Neural progenitor cell (in vitro differentiated cells): ENCODE measurements at regions not wholly inside any gene's neighbourhood (a gene's known extent, or its start where the extent isn't known, plus 50 kb on each side); places are given as distances from the start of the nearest gene placed in this dataset.
A peak's percentile ranks its signal among the peaks of the same experiment; 100 is the strongest.

Experiments
- DNase-seq: peaks from one replicate; pipeline ENCODE4 v3.0.0-alpha.2; 2016; ENCODE audit warnings: low spot score
- H2AFZ ChIP-seq: fragments of 200-600 bp; sonication (generic); replicated peaks from 2 replicates; pipeline ENCODE4 v1.6.1; 2016; ENCODE audit warnings: antibody characterized with exemption
- H3F3A ChIP-seq: fragments of 200-600 bp; sonication (generic); 2 replicates; pipeline ENCODE4 v1.6.1; 2016; ENCODE audit warnings: antibody characterized with exemption, low read depth
- H3K27ac ChIP-seq: fragments of 200-600 bp; sonication (generic); 2 replicates; pipeline ENCODE4 v1.5.1; 2016; ENCODE audit warnings: mild to moderate bottlenecking
- H3K27me3 ChIP-seq: fragments of 200-600 bp; sonication (generic); 2 replicates; pipeline ENCODE4 v1.6.1; 2016; ENCODE audit warnings: mild to moderate bottlenecking, moderate library complexity
- H3K36me3 ChIP-seq: fragments of 200-600 bp; sonication (generic); 2 replicates; pipeline ENCODE4 v1.5.1; 2016
- H3K4me1 ChIP-seq: fragments of 200-600 bp; sonication (generic); 2 replicates; pipeline ENCODE4 v1.6.1; 2016; ENCODE audit warnings: mixed run types
- H3K4me2 ChIP-seq: fragments of 200-600 bp; sonication (generic); 2 replicates; pipeline ENCODE4 v1.6.1; 2016
- H3K4me3 ChIP-seq: fragments of 200-600 bp; sonication (generic); 2 replicates; pipeline ENCODE4 v1.5.1; 2016
- H3K79me2 ChIP-seq: fragments of 200-600 bp; sonication (generic); 2 replicates; pipeline ENCODE4 v1.6.1; 2016; ENCODE audit warnings: low read depth
- H3K9ac ChIP-seq: fragments of 200-600 bp; sonication (generic); 2 replicates; pipeline ENCODE4 v1.6.1; 2016
- H3K9me3 ChIP-seq: fragments of 200-600 bp; sonication (generic); 2 replicates; pipeline ENCODE4 v1.5.1; 2016; ENCODE audit warnings: low read depth
- H4K20me1 ChIP-seq: fragments of 200-600 bp; sonication (generic); 2 replicates; pipeline ENCODE4 v1.6.1; 2016; ENCODE audit warnings: low read depth
- H3K27ac Mint-ChIP-seq: 3 replicates; pipeline ENCODE4 v1.8.0; 2021; ENCODE audit warnings: mixed read lengths
- H3K27me3 Mint-ChIP-seq: 2 replicates; pipeline ENCODE4 v1.8.0; 2022; ENCODE audit warnings: low read depth, mild to moderate bottlenecking, inconsistent platforms, moderate library complexity, mixed read lengths; ENCODE audit not compliant: insufficient read depth
- H3K36me3 Mint-ChIP-seq: 3 replicates; pipeline ENCODE4 v1.8.0; 2021; ENCODE audit warnings: mixed read lengths
- H3K4me1 Mint-ChIP-seq: 3 replicates; pipeline ENCODE4 v1.8.0; 2021; ENCODE audit warnings: mixed read lengths
- H3K4me3 Mint-ChIP-seq: 3 replicates; pipeline ENCODE4 v1.8.0; 2021; ENCODE audit warnings: mild to moderate bottlenecking, moderate library complexity, mixed read lengths
- H3K9me3 Mint-ChIP-seq: 3 replicates; pipeline ENCODE4 v1.8.0; 2020; ENCODE audit warnings: mixed read lengths
- EZH2 ChIP-seq: fragments of 200-600 bp; sonication (generic); IDR thresholded peaks from 2 replicates; pipeline ENCODE4 v1.6.1; 2017; ENCODE audit warnings: antibody characterized with exemption, mild to moderate bottlenecking, moderate library complexity
- EZH2phosphoT487 ChIP-seq: fragments of 200-600 bp; sonication (generic); IDR thresholded peaks from 2 replicates; pipeline ENCODE4 v1.6.1; 2017; ENCODE audit warnings: antibody characterized with exemption
- TF ChIP-seq, protein P1 (sequence below): fragments of 200-600 bp; sonication (generic); IDR thresholded peaks from 2 replicates; pipeline ENCODE4 v1.5.1; 2017; ENCODE audit warnings: antibody characterized with exemption, mild to moderate bottlenecking

DNA sequence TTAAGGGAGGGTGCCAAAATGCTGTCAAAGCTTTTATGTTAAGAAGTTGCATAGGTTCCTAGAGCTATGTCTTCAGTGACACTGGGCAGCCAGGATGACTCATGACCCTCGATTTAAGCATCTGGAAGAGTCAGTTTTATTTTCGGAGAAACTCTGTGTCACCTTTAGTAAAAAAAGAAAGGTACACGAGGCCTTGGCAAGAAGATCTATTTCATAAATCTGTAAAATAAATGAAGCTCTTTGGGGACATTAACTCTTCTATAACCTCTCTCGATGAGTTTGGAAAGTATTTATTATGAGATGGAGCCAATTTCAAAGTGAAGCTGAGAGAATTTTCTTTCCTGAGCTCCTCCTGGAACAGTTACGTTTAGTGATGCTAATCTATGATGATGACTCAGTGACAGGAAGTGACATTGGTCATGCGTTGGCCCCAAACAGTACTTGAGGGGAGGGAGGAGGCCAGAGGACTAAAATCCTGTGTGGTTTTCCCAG, 156.5 kb downstream of the HLX start:
- no peak overlapping the region for H2AFZ ChIP-seq

GRCh38 chr1:221039616-221040015, 160.4 kb downstream of the HLX start:
- H3K4me3 Mint-ChIP-seq: no peak overlapping the region
- no peak for DNase-seq
- H3K4me2 ChIP-seq: no peak overlapping the region

More for the DNA sequence above, 156.5 kb downstream of the HLX start:
- H3K79me2 ChIP-seq: no peaks in the 10 kb centered on the region
- no peak overlapping the region for H3K4me3 Mint-ChIP-seq
- no peaks in the 10 kb centered on the region for H3K27me3 ChIP-seq
- H3K36me3 Mint-ChIP-seq: no peaks in the 10 kb centered on the region
- no peak overlapping the region for H3K9ac ChIP-seq
- no peak overlapping the region for H3K4me3 ChIP-seq
- no peak overlapping the region for H3K27ac Mint-ChIP-seq
- no peaks in the 10 kb centered on the region for H3K27me3 Mint-ChIP-seq
- no peaks in the 10 kb centered on the region for H4K20me1 ChIP-seq
- DNase-seq: no peak
- no peaks in the 10 kb centered on the region for H3K9me3 Mint-ChIP-seq
- H3K9me3 ChIP-seq: no peaks in the 10 kb centered on the region
- no peak overlapping the region for H3K4me2 ChIP-seq
- no peak for TF ChIP-seq EZH2
- peaks cover 2% of the 10 kb centered on the region for H3K4me1 Mint-ChIP-seq
- H3K4me1 ChIP-seq: no peaks in the 10 kb centered on the region
- H3F3A ChIP-seq: no peaks in the 10 kb centered on the region
- H3K27ac ChIP-seq: no peak overlapping the region
- H3K36me3 ChIP-seq: no peaks in the 10 kb centered on the region

GRCh38 chr1:221040101-221040500, 160.9 kb downstream of the HLX start:
- Mint-ChIP-seq H3K27me3 (no peaks in the 10 kb centered on the region), H3K27ac (no peak overlapping the region), H3K9me3 (no peaks in the 10 kb centered on the region), H3K36me3 (no peaks in the 10 kb centered on the region), H3K4me1 (peaks cover 2% of the 10 kb centered on the region), H3K4me3 (no peak overlapping the region)
- Histone ChIP-seq H2AFZ (no peak overlapping the region), H3K27ac (no peak overlapping the region), H3K4me3 (no peak overlapping the region), H3K79me2 (no peaks in the 10 kb centered on the region), H3K4me1 (no peaks in the 10 kb centered on the region), H4K20me1 (no peaks in the 10 kb centered on the region), H3F3A (no peaks in the 10 kb centered on the region), H3K36me3 (no peaks in the 10 kb centered on the region), H3K9me3 (no peaks in the 10 kb centered on the region), H3K4me2 (no peak overlapping the region), H3K27me3 (no peaks in the 10 kb centered on the region), H3K9ac (no peak overlapping the region)
- DNase-seq: no peak
- TF ChIP-seq EZH2 (no peak), EZH2phosphoT487 (no peak)
- TF ChIP-seq, protein P1, sequence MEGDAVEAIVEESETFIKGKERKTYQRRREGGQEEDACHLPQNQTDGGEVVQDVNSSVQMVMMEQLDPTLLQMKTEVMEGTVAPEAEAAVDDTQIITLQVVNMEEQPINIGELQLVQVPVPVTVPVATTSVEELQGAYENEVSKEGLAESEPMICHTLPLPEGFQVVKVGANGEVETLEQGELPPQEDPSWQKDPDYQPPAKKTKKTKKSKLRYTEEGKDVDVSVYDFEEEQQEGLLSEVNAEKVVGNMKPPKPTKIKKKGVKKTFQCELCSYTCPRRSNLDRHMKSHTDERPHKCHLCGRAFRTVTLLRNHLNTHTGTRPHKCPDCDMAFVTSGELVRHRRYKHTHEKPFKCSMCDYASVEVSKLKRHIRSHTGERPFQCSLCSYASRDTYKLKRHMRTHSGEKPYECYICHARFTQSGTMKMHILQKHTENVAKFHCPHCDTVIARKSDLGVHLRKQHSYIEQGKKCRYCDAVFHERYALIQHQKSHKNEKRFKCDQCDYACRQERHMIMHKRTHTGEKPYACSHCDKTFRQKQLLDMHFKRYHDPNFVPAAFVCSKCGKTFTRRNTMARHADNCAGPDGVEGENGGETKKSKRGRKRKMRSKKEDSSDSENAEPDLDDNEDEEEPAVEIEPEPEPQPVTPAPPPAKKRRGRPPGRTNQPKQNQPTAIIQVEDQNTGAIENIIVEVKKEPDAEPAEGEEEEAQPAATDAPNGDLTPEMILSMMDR: no peak

More at GRCh38 chr1:221039616-221040015, 160.4 kb downstream of the HLX start:
- Histone ChIP-seq H3K4me1 (no peaks in the 10 kb centered on the region), H3K9ac (no peak overlapping the region), H3K27ac (no peak overlapping the region), H4K20me1 (no peaks in the 10 kb centered on the region), H3K4me3 (no peak overlapping the region), H3K9me3 (no peaks in the 10 kb centered on the region), H3K27me3 (no peaks in the 10 kb centered on the region), H3K79me2 (no peaks in the 10 kb centered on the region), H3K36me3 (no peaks in the 10 kb centered on the region), H3F3A (no peaks in the 10 kb centered on the region), H2AFZ (no peak overlapping the region)
- TF ChIP-seq EZH2 (no peak), EZH2phosphoT487 (no peak)
- TF ChIP-seq, protein P1: no peak
- Mint-ChIP-seq H3K4me1 (peaks cover 2% of the 10 kb centered on the region), H3K36me3 (no peaks in the 10 kb centered on the region), H3K27ac (no peak overlapping the region), H3K9me3 (no peaks in the 10 kb centered on the region), H3K27me3 (no peaks in the 10 kb centered on the region)

DNA sequence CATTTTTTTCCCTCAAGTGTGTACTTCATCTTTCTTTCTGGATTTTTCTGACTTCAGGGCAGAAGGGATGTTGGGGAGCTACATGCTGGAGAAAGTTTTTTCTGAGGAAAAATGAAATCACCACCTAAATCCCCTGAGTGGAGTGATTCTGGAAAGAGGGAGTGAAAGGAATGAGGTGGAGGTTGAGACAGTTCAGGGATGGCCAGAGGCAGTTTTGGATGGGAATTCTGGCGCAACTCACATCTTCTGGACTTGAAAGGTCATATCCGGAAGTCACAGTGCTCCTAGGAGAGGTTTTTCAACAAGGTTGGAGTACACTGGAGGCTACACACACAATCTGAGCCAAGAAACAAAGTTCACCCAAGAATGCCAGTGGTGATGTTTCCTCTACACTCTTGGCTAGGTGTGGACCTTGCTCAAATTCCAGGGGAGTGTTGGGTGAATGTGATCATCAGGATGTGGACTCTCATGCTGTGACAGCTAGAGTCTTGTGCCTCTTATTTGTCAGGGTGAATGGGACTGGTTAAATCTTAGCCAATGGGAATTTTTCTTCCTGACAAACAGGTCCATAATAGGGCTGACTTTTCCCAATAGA, 161.5 kb downstream of the HLX start:
- no peak overlapping the region for H3K4me2 ChIP-seq
- H3K9me3 Mint-ChIP-seq: no peaks in the 10 kb centered on the region
- H3K4me1 Mint-ChIP-seq: peaks cover 2% of the 10 kb centered on the region
- H3K27ac ChIP-seq: no peak overlapping the region
- H2AFZ ChIP-seq: peak overlapping the region; percentile 8
- no peak overlapping the region for H3K27ac Mint-ChIP-seq
- H4K20me1 ChIP-seq: no peaks in the 10 kb centered on the region
- no peaks in the 10 kb centered on the region for H3K9me3 ChIP-seq
- H3K79me2 ChIP-seq: no peaks in the 10 kb centered on the region
- TF ChIP-seq EZH2phosphoT487 (no peak), EZH2 (no peak)
- H3K36me3 ChIP-seq: no peaks in the 10 kb centered on the region
- H3K27me3 ChIP-seq: no peaks in the 10 kb centered on the region
- H3K4me3 Mint-ChIP-seq: no peak overlapping the region
- H3K27me3 Mint-ChIP-seq: no peaks in the 10 kb centered on the region
- H3K36me3 Mint-ChIP-seq: no peaks in the 10 kb centered on the region
- DNase-seq: no peak
- H3K4me3 ChIP-seq: no peak overlapping the region
- no peaks in the 10 kb centered on the region for H3K4me1 ChIP-seq
- no peaks in the 10 kb centered on the region for H3F3A ChIP-seq
- no peak overlapping the region for H3K9ac ChIP-seq
